HL-60 (cell line): ENCODE measurements at regions not wholly inside any gene's neighbourhood (a gene's known extent, or its start where the extent isn't known, plus 50 kb on each side); places are given as distances from the start of the nearest gene placed in this dataset.

Source experiments
- DNase-seq, 2 experiments: peaks; one replicate each; pipeline ENCODE4 v3.0.0-alpha.2; 2010 to 2020; ENCODE audit warnings: low read depth in 1 of 2, low spot score in 1 of 2
- H3K27ac ChIP-seq: fragments of 250-450 bp; sonication (Bioruptor Pico); replicated peaks from 2 replicates; pipeline ENCODE4 v1.5.1; 2020; ENCODE audit warnings: mild to moderate bottlenecking, moderate library complexity
- H3K27me3 ChIP-seq: fragments of 250-450 bp; sonication (Bioruptor Pico); 2 replicates; pipeline ENCODE4 v1.5.1; 2021; ENCODE audit warnings: mild to moderate bottlenecking, moderate library complexity; ENCODE audit not compliant: insufficient read depth, poor library complexity, severe bottlenecking
- H3K4me3 ChIP-seq: replicated peaks from 2 replicates; pipeline ENCODE4 v1.5.1; 2011; ENCODE audit warnings: mild to moderate bottlenecking, control low read depth, low read length; ENCODE audit not compliant: insufficient read depth
- CTCF ChIP-seq: IDR thresholded peaks from one replicate; pipeline ENCODE4 v1.5.1; 2011; ENCODE audit warnings: low read length, control low read depth, inconsistent platforms; ENCODE audit not compliant: insufficient read depth
- GABPA ChIP-seq: IDR thresholded peaks from 2 replicates; pipeline ENCODE4 v1.6.1; 2012; ENCODE audit warnings: low read depth
- POLR2AphosphoS5 ChIP-seq: IDR thresholded peaks from 2 replicates; pipeline ENCODE4 v1.6.1; 2012; ENCODE audit warnings: low read depth
- REST ChIP-seq: IDR thresholded peaks from 2 replicates; pipeline ENCODE4 v1.6.1; 2012; ENCODE audit warnings: low read depth; ENCODE audit not compliant: insufficient replicate concordance
- SPI1 ChIP-seq: IDR thresholded peaks from 2 replicates; pipeline ENCODE4 v1.6.1; 2012; ENCODE audit warnings: low read depth, mild to moderate bottlenecking, borderline replicate concordance

GRCh38 chr6:167394820-167395219, 69.9 kb downstream of the TTLL2 start:
- Histone ChIP-seq H3K27ac (no peak overlapping the region), H3K4me3 (no peak overlapping the region), H3K27me3 (peaks cover 3% of the 10 kb centered on the region)
- DNase-seq, result no peak
- no peak for TF ChIP-seq GABPA
- no peak for TF ChIP-seq SPI1
- no peak for TF ChIP-seq CTCF
- no peak for TF ChIP-seq POLR2AphosphoS5
- no peak for TF ChIP-seq REST

- no peak overlapping the region for H3K4me3 ChIP-seq
- TF ChIP-seq REST (no peak), CTCF (no peak), GABPA (no peak), SPI1 (no peak), POLR2AphosphoS5 (no peak)
- no peak for DNase-seq
- no peak overlapping the region for H3K27ac ChIP-seq
- H3K27me3 ChIP-seq, result peaks cover 3% of the 10 kb centered on the region
Measured at GRCh38 chr6:167396068-167396658, 71.3 kb downstream of the TTLL2 start.

GRCh38 chr6:167396659-167397490, 72.0 kb downstream of the TTLL2 start:
- H3K4me3 ChIP-seq, result no peak overlapping the region
- H3K27ac ChIP-seq, result no peak overlapping the region
- TF ChIP-seq POLR2AphosphoS5 (no peak), CTCF (no peak), SPI1 (no peak), GABPA (no peak), REST (no peak)
- DNase-seq, result no peak
- H3K27me3 ChIP-seq, result peaks cover 3% of the 10 kb centered on the region
